ENCODE measurements at regions not wholly inside any gene's neighbourhood (a gene's known extent, or its start where the extent isn't known, plus 50 kb on each side); places are given as distances from the start of the nearest gene placed in this dataset.

DNA sequence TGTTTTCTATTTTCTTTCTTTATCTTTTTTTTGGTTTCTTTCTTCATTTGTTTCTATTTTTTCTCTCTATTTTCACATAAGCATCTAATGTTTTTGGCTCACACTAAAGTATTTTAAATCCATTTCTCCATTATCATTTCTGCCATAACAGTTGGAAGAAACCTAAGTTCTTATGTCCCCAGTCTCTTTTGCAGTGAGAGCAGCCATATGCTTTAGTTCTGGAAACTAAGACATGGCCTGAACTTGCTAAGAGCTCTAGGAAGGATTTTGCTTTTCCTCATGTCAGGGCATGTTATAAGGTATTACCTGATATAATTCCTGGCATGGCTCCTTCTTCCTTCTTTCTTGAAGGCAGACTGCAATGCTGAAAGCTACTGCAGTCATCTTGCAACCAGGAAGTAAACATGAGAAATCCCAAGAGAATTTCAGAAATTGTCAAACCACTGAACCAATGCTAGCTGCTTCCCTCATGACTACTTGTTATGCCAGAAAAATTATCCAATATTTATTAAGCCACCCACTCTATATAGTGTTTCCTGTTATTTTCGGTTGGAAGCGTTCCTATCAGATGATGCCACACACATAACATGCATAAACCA is 171.1 kb downstream of the TAF11L14 start:
- TF ChIP-seq POLR2AphosphoS5 (IDR thresholded peaks at IDR 0.05; ENCODE audit: low read depth, low read length) (no peak), BRCA1 (IDR thresholded peaks at IDR 0.05; ENCODE audit: low read depth, low read length) (no peak), TAF7 (optimal IDR thresholded peaks at IDR 0.05; ENCODE audit: borderline replicate concordance, low read depth, low read length) (no peak), RAD21 (IDR thresholded peaks at IDR 0.05 in 1 of 2, conservative IDR thresholded peaks at IDR 0.05 in 1 of 2; ENCODE audit: low read depth in 2 of 2, low read length in 2 of 2) (no peak), SIN3A (conservative IDR thresholded peaks at IDR 0.05 in 1 of 2, IDR thresholded peaks at IDR 0.05 in 1 of 2; ENCODE audit: low read depth in 1 of 2, low read length in 2 of 2) (no peak), GABPA (IDR thresholded peaks at IDR 0.05; ENCODE audit: borderline replicate concordance, insufficient read depth, low read length) (no peak), POLR2A (IDR thresholded peaks at IDR 0.05; ENCODE audit: control extremely low read depth in 1 of 2, low read depth in 2 of 2, low read length in 2 of 2) (no peak), RFX5 (IDR thresholded peaks at IDR 0.05; ENCODE audit: borderline replicate concordance, low read depth, low read length) (no peak), CBX8 (IDR thresholded peaks at IDR 0.05; ENCODE audit: borderline replicate concordance, low read depth, low read length) (no peak)
- TF ChIP-seq, protein P1, sequence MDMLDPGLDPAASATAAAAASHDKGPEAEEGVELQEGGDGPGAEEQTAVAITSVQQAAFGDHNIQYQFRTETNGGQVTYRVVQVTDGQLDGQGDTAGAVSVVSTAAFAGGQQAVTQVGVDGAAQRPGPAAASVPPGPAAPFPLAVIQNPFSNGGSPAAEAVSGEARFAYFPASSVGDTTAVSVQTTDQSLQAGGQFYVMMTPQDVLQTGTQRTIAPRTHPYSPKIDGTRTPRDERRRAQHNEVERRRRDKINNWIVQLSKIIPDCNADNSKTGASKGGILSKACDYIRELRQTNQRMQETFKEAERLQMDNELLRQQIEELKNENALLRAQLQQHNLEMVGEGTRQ (IDR thresholded peaks at IDR 0.05; ENCODE audit: low read length): no peak
- TF ChIP-seq, protein P2, sequence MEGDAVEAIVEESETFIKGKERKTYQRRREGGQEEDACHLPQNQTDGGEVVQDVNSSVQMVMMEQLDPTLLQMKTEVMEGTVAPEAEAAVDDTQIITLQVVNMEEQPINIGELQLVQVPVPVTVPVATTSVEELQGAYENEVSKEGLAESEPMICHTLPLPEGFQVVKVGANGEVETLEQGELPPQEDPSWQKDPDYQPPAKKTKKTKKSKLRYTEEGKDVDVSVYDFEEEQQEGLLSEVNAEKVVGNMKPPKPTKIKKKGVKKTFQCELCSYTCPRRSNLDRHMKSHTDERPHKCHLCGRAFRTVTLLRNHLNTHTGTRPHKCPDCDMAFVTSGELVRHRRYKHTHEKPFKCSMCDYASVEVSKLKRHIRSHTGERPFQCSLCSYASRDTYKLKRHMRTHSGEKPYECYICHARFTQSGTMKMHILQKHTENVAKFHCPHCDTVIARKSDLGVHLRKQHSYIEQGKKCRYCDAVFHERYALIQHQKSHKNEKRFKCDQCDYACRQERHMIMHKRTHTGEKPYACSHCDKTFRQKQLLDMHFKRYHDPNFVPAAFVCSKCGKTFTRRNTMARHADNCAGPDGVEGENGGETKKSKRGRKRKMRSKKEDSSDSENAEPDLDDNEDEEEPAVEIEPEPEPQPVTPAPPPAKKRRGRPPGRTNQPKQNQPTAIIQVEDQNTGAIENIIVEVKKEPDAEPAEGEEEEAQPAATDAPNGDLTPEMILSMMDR (IDR thresholded peaks at IDR 0.05; ENCODE audit: control extremely low read depth in 1 of 3, insufficient read depth in 1 of 3, low read depth in 1 of 3, low read length in 3 of 3): no peak

Data from H1 (cell line).